GM19043 (cell line): ENCODE measurements at regions not wholly inside any gene's neighbourhood (a gene's known extent, or its start where the extent isn't known, plus 50 kb on each side); places are given as distances from the start of the nearest gene placed in this dataset.

Experiments
- ATAC-seq: cut with Tn5 transposase; IDR thresholded peaks from one replicate; pipeline ENCODE4 v1.9.1; 2021; ENCODE audit warnings: low read depth; ENCODE audit not compliant: unreplicated experiment

- ATAC-seq, result no peak
These were observed 181.4 kb downstream of the GAS1 start for GRCh38 chr9:86765746-86766430.

- ATAC-seq, result no peak
These were observed 182.5 kb downstream of the GAS1 start for GRCh38 chr9:86764671-86765343.

- ATAC-seq, result no peak
These were observed 183.1 kb downstream of the GAS1 start for GRCh38 chr9:86764221-86764624.

- ATAC-seq, result no peak
These were observed 183.5 kb downstream of the GAS1 start for GRCh38 chr9:86763791-86764190.

- no peak for ATAC-seq
These were observed 190.0 kb downstream of the GAS1 start for GRCh38 chr9:86757382-86757720.

- no peak for ATAC-seq
These were observed 190.5 kb downstream of the GAS1 start for GRCh38 chr9:86756576-86757381.

GRCh38 chr9:86755561-86755941 is 191.8 kb downstream of the GAS1 start:
- ATAC-seq, result no peak

GRCh38 chr9:86754581-86755560 is 192.4 kb downstream of the GAS1 start:
- no peak for ATAC-seq

GRCh38 chr9:86753836-86754235 is 193.5 kb downstream of the GAS1 start:
- no peak for ATAC-seq

- ATAC-seq, result no peak
These were observed 194.6 kb downstream of the GAS1 start for GRCh38 chr9:86752733-86753132.

GRCh38 chr9:86751956-86752355 is 195.3 kb downstream of the GAS1 start:
- ATAC-seq, result no peak

GRCh38 chr9:86751207-86751606 is 196.1 kb downstream of the GAS1 start:
- ATAC-seq, result no peak

- ATAC-seq, result no peak
These were observed 197.4 kb downstream of the GAS1 start for GRCh38 chr9:86749894-86750255.

- no peak for ATAC-seq
These were observed 198.0 kb downstream of the GAS1 start for GRCh38 chr9:86749161-86749893.

- ATAC-seq, result no peak
These were observed 199.6 kb downstream of the GAS1 start for GRCh38 chr9:86747711-86748110.

- ATAC-seq, result no peak
These were observed 205.7 kb downstream of the GAS1 start for GRCh38 chr9:86741311-86742208.

- ATAC-seq, result no peak
These were observed 211.4 kb downstream of the GAS1 start for GRCh38 chr9:86735772-86736458.

- ATAC-seq, result no peak
These were observed 212.5 kb downstream of the GAS1 start for GRCh38 chr9:86734771-86735170.
